Ishikawa (cell line): ENCODE measurements at regions not wholly inside any gene's neighbourhood (a gene's known extent, or its start where the extent isn't known, plus 50 kb on each side); places are given as distances from the start of the nearest gene placed in this dataset.

Source experiments
- CEBPB ChIP-seq: IDR thresholded peaks from 2 replicates; pipeline ENCODE4 v1.6.1; 2012
- CREB1 ChIP-seq: IDR thresholded peaks from 2 replicates; pipeline ENCODE4 v1.6.1; 2012; ENCODE audit warnings: low read depth
- EGR1 ChIP-seq: IDR thresholded peaks from 2 replicates; pipeline ENCODE4 v1.6.1; 2012
- EP300 ChIP-seq: IDR thresholded peaks from 2 replicates; pipeline ENCODE4 v1.6.1; 2012; ENCODE audit warnings: borderline replicate concordance
- FOXM1 ChIP-seq: IDR thresholded peaks from 2 replicates; pipeline ENCODE4 v1.6.1; 2012; ENCODE audit warnings: low read depth, borderline replicate concordance
- MAX ChIP-seq: IDR thresholded peaks from 2 replicates; pipeline ENCODE4 v1.6.1; 2012
- NFIC ChIP-seq: IDR thresholded peaks from 2 replicates; pipeline ENCODE4 v1.6.1; 2012
- RAD21 ChIP-seq: IDR thresholded peaks from 2 replicates; pipeline ENCODE4 v1.6.1; 2012; ENCODE audit warnings: low read depth
- REST ChIP-seq: IDR thresholded peaks from 2 replicates; pipeline ENCODE4 v1.6.1; 2012; ENCODE audit warnings: low read depth, mild to moderate bottlenecking
- TAF1 ChIP-seq: IDR thresholded peaks from 2 replicates; pipeline ENCODE4 v1.6.1; 2012; ENCODE audit warnings: low read depth, mild to moderate bottlenecking
- TCF12 ChIP-seq: IDR thresholded peaks from 2 replicates; pipeline ENCODE4 v1.6.1; 2012; ENCODE audit warnings: low read depth
- TEAD4 ChIP-seq: IDR thresholded peaks from 2 replicates; pipeline ENCODE4 v1.6.1; 2012
- USF1 ChIP-seq: IDR thresholded peaks from 2 replicates; pipeline ENCODE4 v1.6.1; 2012
- YY1 ChIP-seq: IDR thresholded peaks from 2 replicates; pipeline ENCODE4 v1.6.1; 2012; ENCODE audit warnings: low read depth
- ZBTB7A ChIP-seq: IDR thresholded peaks from 2 replicates; pipeline ENCODE4 v1.6.1; 2012; ENCODE audit warnings: low read depth

- TF ChIP-seq RAD21 (no peak), TCF12 (no peak), TEAD4 (no peak), CEBPB (no peak), REST (no peak), EP300 (no peak), YY1 (no peak), MAX (no peak), NFIC (no peak), ZBTB7A (no peak), CREB1 (no peak), FOXM1 (no peak), EGR1 (no peak), TAF1 (no peak), USF1 (no peak)
These were observed 220.0 kb upstream of the CITED2 start for GRCh38 chr6:139594333-139594965.

GRCh38 chr6:139593081-139593480 lies 218.6 kb upstream of the CITED2 start:
- TF ChIP-seq EP300 (no peak), ZBTB7A (no peak), RAD21 (no peak), YY1 (no peak), NFIC (no peak), EGR1 (no peak), MAX (no peak), FOXM1 (no peak), REST (no peak)

- TF ChIP-seq USF1 (no peak), REST (no peak), EGR1 (no peak), YY1 (no peak), TAF1 (no peak), FOXM1 (no peak), ZBTB7A (no peak), CEBPB (no peak), EP300 (no peak), TEAD4 (no peak), TCF12 (no peak), MAX (no peak), RAD21 (no peak), NFIC (no peak), CREB1 (no peak)
These were observed 217.6 kb upstream of the CITED2 start for GRCh38 chr6:139592011-139592410.

GRCh38 chr6:139591075-139591865 lies 216.8 kb upstream of the CITED2 start:
- no peak for TF ChIP-seq TEAD4
- TF ChIP-seq TCF12: no peak
- no peak for TF ChIP-seq EGR1
- TF ChIP-seq CEBPB: no peak
